ENCODE measurements at regions not wholly inside any gene's neighbourhood (a gene's known extent, or its start where the extent isn't known, plus 50 kb on each side); places are given as distances from the start of the nearest gene placed in this dataset.

GRCh38 chr18:25734336-25734735 lies 356.1 kb downstream of the SS18 start:
- TF ChIP-seq CTCF (conservative IDR thresholded peaks at IDR 0.05), result no peak
- no peak for TF ChIP-seq ZFX (IDR thresholded peaks at IDR 0.05)
